H1 (cell line): ENCODE measurements at regions not wholly inside any gene's neighbourhood (a gene's known extent, or its start where the extent isn't known, plus 50 kb on each side); places are given as distances from the start of the nearest gene placed in this dataset.

Experiments
- CHD2 ChIP-seq: IDR thresholded peaks from 2 replicates; pipeline ENCODE4 v1.6.1; 2012; ENCODE audit warnings: low read length, improper control_type of control experiment
- CREB1 ChIP-seq: IDR thresholded peaks from 2 replicates; pipeline ENCODE4 v1.6.1; 2012; ENCODE audit warnings: inconsistent platforms
- CTBP2 ChIP-seq: IDR thresholded peaks from 2 replicates; pipeline ENCODE4 v1.7.0; 2011; ENCODE audit warnings: borderline replicate concordance, mild to moderate bottlenecking, moderate library complexity, mixed read lengths, low read length; ENCODE audit not compliant: insufficient read depth, insufficient read length
- FOSL1 ChIP-seq: IDR thresholded peaks from 2 replicates; pipeline ENCODE4 v1.6.1; 2011; ENCODE audit warnings: mild to moderate bottlenecking, low read depth, low read length, moderate library complexity; ENCODE audit not compliant: insufficient read depth
- JUN ChIP-seq: IDR thresholded peaks from 2 replicates; pipeline ENCODE4 v1.6.1; 2011; ENCODE audit warnings: low read depth, mild to moderate bottlenecking, improper control_type of control experiment, low read length
- MAFK ChIP-seq: IDR thresholded peaks from 2 replicates; pipeline ENCODE4 v1.6.1; 2012; ENCODE audit warnings: low read depth, mild to moderate bottlenecking, improper control_type of control experiment, low read length
- NANOG ChIP-seq: IDR thresholded peaks from 2 replicates; pipeline ENCODE4 v1.6.1; 2011; ENCODE audit warnings: low read length, low read depth, mild to moderate bottlenecking, inconsistent platforms; ENCODE audit not compliant: insufficient read depth, poor library complexity, severe bottlenecking
- POLR2AphosphoS5 ChIP-seq: IDR thresholded peaks from 2 replicates; pipeline ENCODE4 v1.6.1; 2011; ENCODE audit warnings: low read depth, low read length
- SIX5 ChIP-seq: IDR thresholded peaks from 2 replicates; pipeline ENCODE4 v1.6.1; 2011; ENCODE audit warnings: mild to moderate bottlenecking, low read depth, low read length
- SP1 ChIP-seq: IDR thresholded peaks from 2 replicates; pipeline ENCODE4 v1.6.1; 2011; ENCODE audit warnings: low read depth, low read length
- TAF1 ChIP-seq: IDR thresholded peaks from 2 replicates; pipeline ENCODE4 v1.6.1; 2011; ENCODE audit warnings: mild to moderate bottlenecking, low read depth, low read length
- TCF12 ChIP-seq: IDR thresholded peaks from 2 replicates; pipeline ENCODE4 v1.6.1; 2011; ENCODE audit warnings: low read depth, mild to moderate bottlenecking, low read length
- TEAD4 ChIP-seq: IDR thresholded peaks from 2 replicates; pipeline ENCODE4 v1.6.1; 2012; ENCODE audit warnings: low read depth, low read length, inconsistent platforms, mixed read lengths
- ZNF274 ChIP-seq: IDR thresholded peaks from 2 replicates; pipeline ENCODE4 v1.7.0; 2012; ENCODE audit warnings: low read length, borderline replicate concordance; ENCODE audit errors: extremely low read depth
- TF ChIP-seq, protein P1 (sequence below): IDR thresholded peaks from 2 replicates; pipeline ENCODE4 v1.6.1; 2012; ENCODE audit warnings: inconsistent platforms
- TF ChIP-seq, protein P2 (sequence below): IDR thresholded peaks from 2 replicates; pipeline ENCODE4 v1.6.1; 2011; ENCODE audit warnings: low read depth, mild to moderate bottlenecking, low read length; ENCODE audit not compliant: insufficient read depth

DNA sequence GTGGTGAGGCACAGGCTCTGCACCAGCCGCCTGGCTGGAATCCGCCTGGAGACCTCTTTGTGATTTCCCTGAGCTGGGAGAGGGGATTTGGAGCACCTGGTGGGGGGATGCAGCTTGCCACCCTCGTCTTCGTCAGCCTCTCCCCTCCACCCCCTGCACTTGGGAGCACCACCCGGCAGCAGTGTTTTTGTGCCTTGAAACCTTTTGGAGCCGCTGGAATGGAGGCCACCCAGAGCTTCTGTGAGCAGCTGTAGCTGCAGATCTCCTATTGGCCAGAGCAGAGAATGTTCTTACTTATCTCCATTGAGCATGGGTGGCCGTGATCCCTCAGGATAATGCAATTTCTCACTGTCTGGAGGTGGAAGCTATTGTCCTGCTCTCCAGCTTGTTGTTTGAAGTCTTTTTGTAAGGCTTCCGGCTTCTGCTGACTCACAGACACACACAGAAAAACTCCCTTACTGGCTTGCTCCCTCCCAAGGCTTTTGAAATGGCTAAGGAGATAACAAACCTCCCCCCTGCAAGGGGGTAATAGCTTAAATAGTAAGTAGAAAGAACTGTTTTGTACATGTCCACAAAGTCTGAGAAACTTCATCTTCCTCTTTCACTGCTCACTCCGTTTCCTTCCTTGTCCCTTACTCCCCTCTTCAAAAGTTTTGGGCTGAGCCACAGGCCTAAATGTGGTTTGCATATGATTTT lies 271.2 kb downstream of the PRL start (continued):
- TF ChIP-seq FOSL1, result no peak
- TF ChIP-seq TEAD4, result 0 out of 2 replicates have a peak, but pooled peaks have one; percentile 3
- TF ChIP-seq MAFK, result peak; percentile 49; the same call in 1 of the 2 replicates
- peak; percentile 19 for TF ChIP-seq NANOG
- TF ChIP-seq CREB1, result peak; percentile 49; the same call in 1 of the 2 replicates
- TF ChIP-seq CTBP2, result peak; percentile 68
- no peak for TF ChIP-seq SIX5
- TF ChIP-seq CHD2, result no peak
- TF ChIP-seq, protein P1, sequence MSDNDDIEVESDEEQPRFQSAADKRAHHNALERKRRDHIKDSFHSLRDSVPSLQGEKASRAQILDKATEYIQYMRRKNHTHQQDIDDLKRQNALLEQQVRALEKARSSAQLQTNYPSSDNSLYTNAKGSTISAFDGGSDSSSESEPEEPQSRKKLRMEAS, result 0 out of 2 replicates have a peak, but pooled peaks have one; percentile 28
- TF ChIP-seq SP1, result 0 out of 2 replicates have a peak, but pooled peaks have one; percentile 20
- TF ChIP-seq TAF1, result 0 out of 2 replicates have a peak, but pooled peaks have one; percentile 43
- 0 out of 2 replicates have a peak, but pooled peaks have one; percentile 52 for TF ChIP-seq TCF12
- TF ChIP-seq, protein P2, sequence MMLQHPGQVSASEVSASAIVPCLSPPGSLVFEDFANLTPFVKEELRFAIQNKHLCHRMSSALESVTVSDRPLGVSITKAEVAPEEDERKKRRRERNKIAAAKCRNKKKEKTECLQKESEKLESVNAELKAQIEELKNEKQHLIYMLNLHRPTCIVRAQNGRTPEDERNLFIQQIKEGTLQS, result no peak
- TF ChIP-seq JUN, result no peak
- no peak; the same call in 1 of the 2 replicates for TF ChIP-seq POLR2AphosphoS5
- no peak for TF ChIP-seq ZNF274
